Tibial artery (tissue), 4 donors: ENCODE measurements at regions not wholly inside any gene's neighbourhood (a gene's known extent, or its start where the extent isn't known, plus 50 kb on each side); places are given as distances from the start of the nearest gene placed in this dataset.

Experiments
- DNase-seq, 2 donors: peaks; one replicate each; pipeline ENCODE4 v3.0.0-alpha.2; 2019
- H3K27ac ChIP-seq, 2 donors: fragments of 200-600 bp; sonication (generic) in 1 of 2; 1 replicate in 1 of 2; 2 replicates in 1 of 2; pipeline ENCODE4 v1.5.1; 2018 to 2019; ENCODE audit warnings: mild to moderate bottlenecking in 1 of 2
- H3K27me3 ChIP-seq, 2 donors: fragments of 200-600 bp; sonication (generic) in 1 of 2; one replicate each; pipeline versions ENCODE4 v1.5.1 to v1.6.0; 2016 to 2019
- H3K36me3 ChIP-seq, 3 donors: fragments of 200-600 bp; sonication (generic) in 2 of 3; one replicate each; pipeline ENCODE4 v1.5.1; 2016 to 2019; ENCODE audit warnings: mild to moderate bottlenecking in 2 of 3
- H3K4me1 ChIP-seq, 4 donors: fragments of 200-600 bp; sonication (generic) in 2 of 4; 1 replicate in 3 of 4; 2 replicates in 1 of 4; pipeline ENCODE4 v1.5.1; 2016 to 2019
- H3K4me3 ChIP-seq, 2 donors: fragments of 200-600 bp; sonication (generic) in 1 of 2; 1 replicate in 1 of 2; 2 replicates in 1 of 2; pipeline ENCODE4 v1.5.1; 2018 to 2019; ENCODE audit warnings: mild to moderate bottlenecking in 2 of 2
- H3K9me3 ChIP-seq, 3 donors: fragments of 200-600 bp; sonication (generic) in 1 of 3; one replicate each; pipeline ENCODE4 v1.5.1; 2016 to 2019
- intact Hi-C: fragments of 100-400 bp; cut with DNase I; formaldehyde crosslinking; loops from one replicate; pipeline ENCODE4 v1.15.0; 2023; ENCODE audit warnings: low total_unique reads
- TF ChIP-seq, protein P1 (sequence below), 2 experiments: fragments of 200-600 bp in 1 of 2; fragments of 450-650 bp in 1 of 2; IDR thresholded peaks; one replicate each; pipeline ENCODE4 v1.5.1; 2017 to 2019; ENCODE audit warnings: antibody characterized with exemption in 2 of 2, mild to moderate bottlenecking in 1 of 2, moderate library complexity in 1 of 2

DNA sequence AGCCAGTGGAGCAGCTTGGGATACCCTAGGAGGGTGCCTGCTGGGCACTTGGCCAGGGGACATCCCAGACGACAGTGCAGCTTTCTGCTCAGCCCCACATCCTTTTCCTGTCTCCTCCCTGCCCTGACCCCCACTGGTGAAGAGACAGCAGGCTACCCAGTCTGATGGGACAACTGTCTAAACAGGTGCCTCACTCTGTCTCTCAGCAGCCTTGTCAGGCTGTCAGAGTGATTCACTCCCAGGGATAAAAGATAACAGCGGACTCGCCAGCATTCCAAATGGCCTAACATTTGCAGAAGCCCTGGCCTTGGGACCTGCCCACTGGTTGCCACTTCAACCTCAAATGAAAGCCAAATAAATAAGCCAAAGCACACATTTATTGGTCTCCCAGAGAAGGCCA is 318.6 kb upstream of the PLET1 start:
- Histone ChIP-seq H3K36me3 (no peaks in the 10 kb centered on the region), H3K9me3 (no peaks in the 10 kb centered on the region), H3K27me3 (no peaks in the 10 kb centered on the region), H3K4me1 (no peaks in the 10 kb centered on the region), H3K4me3 (no peak overlapping the region), H3K27ac (no peak overlapping the region)
- no peak for DNase-seq
- intact Hi-C loops = no loop called here
- TF ChIP-seq, protein P1, sequence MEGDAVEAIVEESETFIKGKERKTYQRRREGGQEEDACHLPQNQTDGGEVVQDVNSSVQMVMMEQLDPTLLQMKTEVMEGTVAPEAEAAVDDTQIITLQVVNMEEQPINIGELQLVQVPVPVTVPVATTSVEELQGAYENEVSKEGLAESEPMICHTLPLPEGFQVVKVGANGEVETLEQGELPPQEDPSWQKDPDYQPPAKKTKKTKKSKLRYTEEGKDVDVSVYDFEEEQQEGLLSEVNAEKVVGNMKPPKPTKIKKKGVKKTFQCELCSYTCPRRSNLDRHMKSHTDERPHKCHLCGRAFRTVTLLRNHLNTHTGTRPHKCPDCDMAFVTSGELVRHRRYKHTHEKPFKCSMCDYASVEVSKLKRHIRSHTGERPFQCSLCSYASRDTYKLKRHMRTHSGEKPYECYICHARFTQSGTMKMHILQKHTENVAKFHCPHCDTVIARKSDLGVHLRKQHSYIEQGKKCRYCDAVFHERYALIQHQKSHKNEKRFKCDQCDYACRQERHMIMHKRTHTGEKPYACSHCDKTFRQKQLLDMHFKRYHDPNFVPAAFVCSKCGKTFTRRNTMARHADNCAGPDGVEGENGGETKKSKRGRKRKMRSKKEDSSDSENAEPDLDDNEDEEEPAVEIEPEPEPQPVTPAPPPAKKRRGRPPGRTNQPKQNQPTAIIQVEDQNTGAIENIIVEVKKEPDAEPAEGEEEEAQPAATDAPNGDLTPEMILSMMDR (IDR thresholded peaks at IDR 0.05) = no peak

DNA sequence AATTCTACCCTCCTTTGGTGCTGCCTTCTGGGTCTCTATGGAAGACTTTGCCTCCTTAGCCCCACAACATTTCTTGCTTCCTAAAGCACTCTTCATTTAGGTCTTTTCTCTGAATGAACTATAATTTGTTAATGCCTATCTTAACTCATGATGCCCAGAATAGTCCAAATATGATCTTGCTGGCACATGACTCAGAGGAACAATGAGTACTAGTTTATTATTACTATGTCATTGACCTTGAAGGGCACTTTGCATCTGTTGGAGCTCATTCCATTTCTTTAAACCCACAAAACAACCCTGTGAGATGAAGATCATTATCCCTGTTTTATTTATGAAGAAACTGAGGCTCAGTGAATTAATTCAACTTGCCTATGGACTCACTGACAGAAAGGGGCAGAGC is 320.2 kb upstream of the PLET1 start:
- intact Hi-C loops = loop anchor here (10.0 kb wide), 1 partner anchor 534 kb away; no protein-coding TSS in a partner anchor
- Histone ChIP-seq H3K27me3 (no peaks in the 10 kb centered on the region), H3K4me3 (no peak overlapping the region), H3K4me1 (no peaks in the 10 kb centered on the region), H3K36me3 (no peaks in the 10 kb centered on the region), H3K9me3 (no peaks in the 10 kb centered on the region), H3K27ac (no peak overlapping the region)
- DNase-seq = no peak
- TF ChIP-seq, protein P1 (IDR thresholded peaks at IDR 0.05) = no peak

DNA sequence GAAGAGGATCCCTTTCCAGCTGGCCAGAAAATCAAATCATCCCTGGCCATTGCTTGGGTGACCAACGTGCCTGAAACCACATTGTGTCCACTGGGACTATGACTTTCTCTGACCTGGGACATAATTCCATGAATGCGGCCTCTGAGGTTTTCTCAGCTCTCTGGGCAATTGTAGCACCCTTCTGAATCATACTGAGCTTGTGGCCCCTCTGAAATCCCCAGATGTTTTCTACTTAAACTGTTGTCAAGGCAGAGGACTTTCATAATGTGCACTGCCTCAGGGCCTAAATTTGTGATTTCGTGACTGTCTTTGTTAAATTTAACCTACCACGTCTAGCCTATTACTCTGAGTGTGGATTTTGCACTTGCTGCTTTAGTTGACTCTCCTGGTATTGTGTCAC is 321.1 kb upstream of the PLET1 start:
- no peaks in the 10 kb centered on the region for H3K27me3 ChIP-seq
- H3K4me3 ChIP-seq = no peak overlapping the region
- no peak for DNase-seq
- H3K9me3 ChIP-seq = no peaks in the 10 kb centered on the region
- no peaks in the 10 kb centered on the region for H3K4me1 ChIP-seq
- no peaks in the 10 kb centered on the region for H3K36me3 ChIP-seq
- intact Hi-C loops = loop anchor here (10.0 kb wide), 1 partner anchor 533 kb away; no protein-coding TSS in a partner anchor
- no peak overlapping the region for H3K27ac ChIP-seq
- TF ChIP-seq, protein P1 (IDR thresholded peaks at IDR 0.05) = no peak

DNA sequence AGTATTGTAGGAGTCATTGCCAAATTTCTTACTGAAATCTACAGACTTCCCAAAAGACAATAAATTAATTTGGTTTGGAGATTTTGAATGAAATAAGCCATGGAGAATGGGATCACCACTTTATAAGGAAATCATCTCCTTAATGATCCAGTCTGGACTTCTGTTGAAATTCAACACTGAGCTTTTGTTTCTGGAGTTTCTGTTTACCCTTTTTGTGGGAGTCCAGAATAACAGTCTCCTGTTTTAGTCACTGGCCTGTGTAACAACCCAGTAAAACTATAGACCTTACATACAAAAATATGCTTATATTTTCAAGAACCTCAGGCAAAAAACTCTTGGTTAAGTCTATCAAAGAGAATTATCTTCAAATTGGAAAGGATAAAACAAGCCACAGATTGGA is 321.7 kb upstream of the PLET1 start:
- no peak overlapping the region for H3K27ac ChIP-seq
- intact Hi-C loops = loop anchor here (10.0 kb wide), 1 partner anchor 532 kb away; no protein-coding TSS in a partner anchor
- H3K36me3 ChIP-seq = no peaks in the 10 kb centered on the region
- no peak for DNase-seq
- TF ChIP-seq, protein P1 (IDR thresholded peaks at IDR 0.05) = no peak
- no peaks in the 10 kb centered on the region for H3K4me1 ChIP-seq
- no peaks in the 10 kb centered on the region for H3K9me3 ChIP-seq
- H3K27me3 ChIP-seq = no peaks in the 10 kb centered on the region
- no peak overlapping the region for H3K4me3 ChIP-seq

DNA sequence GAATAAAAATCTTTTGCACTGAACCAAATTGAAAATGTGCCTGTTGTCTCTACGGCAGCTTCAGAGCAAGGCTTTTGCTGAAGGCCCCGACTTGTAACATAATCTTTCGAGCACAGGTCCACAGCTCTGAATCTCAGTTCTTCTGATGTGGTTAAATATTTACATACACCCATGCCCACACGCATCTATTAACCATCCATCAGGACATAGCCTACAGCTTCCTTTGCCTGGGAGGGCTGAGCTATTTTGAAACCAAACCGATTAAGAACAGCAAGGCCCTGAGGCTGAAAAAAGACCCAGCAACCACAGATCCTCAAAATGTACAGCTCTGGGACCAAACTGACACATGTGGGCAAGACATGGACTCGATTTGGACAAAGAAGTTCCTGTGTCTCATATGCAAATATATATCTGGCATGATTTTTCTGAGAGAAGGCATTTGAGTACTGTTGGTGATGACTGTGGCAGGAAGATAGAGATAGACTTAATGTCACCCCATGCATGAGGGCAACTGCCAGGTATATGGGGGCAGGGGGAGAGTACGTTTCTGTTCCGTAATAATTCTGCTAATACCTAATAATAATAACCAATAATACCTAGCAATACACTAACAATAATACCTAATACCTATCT is 322.7 kb upstream of the PLET1 start:
- DNase-seq = no peak
- Histone ChIP-seq H3K9me3 (no peaks in the 10 kb centered on the region), H3K4me1 (peaks cover 0 to 2% (median 0%) of the 10 kb centered on the region in 4 donors), H3K36me3 (no peaks in the 10 kb centered on the region), H3K27ac (no peak overlapping the region), H3K27me3 (no peaks in the 10 kb centered on the region), H3K4me3 (no peak overlapping the region)
- TF ChIP-seq, protein P1 (IDR thresholded peaks at IDR 0.05) = no peak
- intact Hi-C loops = loop anchor here (10.0 kb wide), 1 partner anchor 531 kb away; no protein-coding TSS in a partner anchor
